ENCODE measurements at regions not wholly inside any gene's neighbourhood (a gene's known extent, or its start where the extent isn't known, plus 50 kb on each side); places are given as distances from the start of the nearest gene placed in this dataset.

GRCh38 chr13:86087244-86087643, 288.0 kb upstream of the SLITRK6 start:
- no peak overlapping the region for H3K27ac Mint-ChIP-seq

GRCh38 chr13:86085890-86086289, 286.7 kb upstream of the SLITRK6 start:
- H3K27me3 Mint-ChIP-seq = no peaks in the 10 kb centered on the region
- no peaks in the 10 kb centered on the region for H3K36me3 Mint-ChIP-seq
- no peak overlapping the region for H3K4me3 Mint-ChIP-seq
- no peak for ATAC-seq
- no peak overlapping the region for H3K27ac Mint-ChIP-seq
- no peaks in the 10 kb centered on the region for H3K9me3 Mint-ChIP-seq
- no peaks in the 10 kb centered on the region for H3K4me1 Mint-ChIP-seq

More at GRCh38 chr13:86087244-86087643, 288.0 kb upstream of the SLITRK6 start:
- Mint-ChIP-seq H3K36me3 (no peaks in the 10 kb centered on the region), H3K9me3 (peaks cover 2% of the 10 kb centered on the region), H3K4me3 (no peak overlapping the region), H3K27me3 (no peaks in the 10 kb centered on the region), H3K4me1 (no peaks in the 10 kb centered on the region)
- no peak for ATAC-seq

GRCh38 chr13:86082121-86082520, 282.9 kb upstream of the SLITRK6 start:
- H3K4me3 Mint-ChIP-seq = no peak overlapping the region
- H3K36me3 Mint-ChIP-seq = no peaks in the 10 kb centered on the region
- H3K27ac Mint-ChIP-seq = no peak overlapping the region
- H3K4me1 Mint-ChIP-seq = no peaks in the 10 kb centered on the region
- H3K27me3 Mint-ChIP-seq = no peaks in the 10 kb centered on the region
- no peak for ATAC-seq
- no peaks in the 10 kb centered on the region for H3K9me3 Mint-ChIP-seq

GRCh38 chr13:86080340-86080995, 281.2 kb upstream of the SLITRK6 start:
- peaks cover 3% of the 10 kb centered on the region for H3K9me3 Mint-ChIP-seq
- H3K4me3 Mint-ChIP-seq = no peak overlapping the region
- H3K36me3 Mint-ChIP-seq = no peaks in the 10 kb centered on the region
- H3K27me3 Mint-ChIP-seq = no peaks in the 10 kb centered on the region
- ATAC-seq = no peak
- no peak overlapping the region for H3K27ac Mint-ChIP-seq
- H3K4me1 Mint-ChIP-seq = no peaks in the 10 kb centered on the region

GRCh38 chr13:86066611-86067365, 267.6 kb upstream of the SLITRK6 start:
- no peaks in the 10 kb centered on the region for H3K27me3 Mint-ChIP-seq
- H3K27ac Mint-ChIP-seq = no peak overlapping the region
- no peaks in the 10 kb centered on the region for H3K36me3 Mint-ChIP-seq
- ATAC-seq = no peak
- peaks cover 12% of the 10 kb centered on the region for H3K9me3 Mint-ChIP-seq
- no peak overlapping the region for H3K4me3 Mint-ChIP-seq
- H3K4me1 Mint-ChIP-seq = no peaks in the 10 kb centered on the region

- Mint-ChIP-seq H3K36me3 (no peaks in the 10 kb centered on the region), H3K4me1 (no peaks in the 10 kb centered on the region), H3K27ac (no peak overlapping the region), H3K4me3 (no peak overlapping the region), H3K27me3 (no peaks in the 10 kb centered on the region), H3K9me3 (peaks cover 7% of the 10 kb centered on the region)
- no peak for ATAC-seq
Measured at GRCh38 chr13:86052141-86052540, 252.9 kb upstream of the SLITRK6 start.

- no peak overlapping the region for H3K4me3 Mint-ChIP-seq
- H3K36me3 Mint-ChIP-seq = no peaks in the 10 kb centered on the region
- peaks cover 7% of the 10 kb centered on the region for H3K9me3 Mint-ChIP-seq
- no peaks in the 10 kb centered on the region for H3K4me1 Mint-ChIP-seq
- no peak for ATAC-seq
- no peak overlapping the region for H3K27ac Mint-ChIP-seq
- no peaks in the 10 kb centered on the region for H3K27me3 Mint-ChIP-seq
Measured at GRCh38 chr13:86051134-86052103, 252.2 kb upstream of the SLITRK6 start.

GRCh38 chr13:86038490-86038889, 239.3 kb upstream of the SLITRK6 start:
- Mint-ChIP-seq H3K27ac (no peak overlapping the region), H3K36me3 (no peaks in the 10 kb centered on the region), H3K9me3 (peaks cover under 1% of the 10 kb centered on the region), H3K27me3 (no peaks in the 10 kb centered on the region), H3K4me3 (no peak overlapping the region), H3K4me1 (no peaks in the 10 kb centered on the region)
- no peak for ATAC-seq

GRCh38 chr13:86020351-86021002, 221.3 kb upstream of the SLITRK6 start:
- Mint-ChIP-seq H3K4me3 (no peak overlapping the region), H3K9me3 (peaks cover 3% of the 10 kb centered on the region), H3K4me1 (no peaks in the 10 kb centered on the region), H3K36me3 (no peaks in the 10 kb centered on the region), H3K27me3 (no peaks in the 10 kb centered on the region), H3K27ac (no peak overlapping the region)
- no peak for ATAC-seq

GRCh38 chr13:86006317-86006716, 207.1 kb upstream of the SLITRK6 start:
- H3K36me3 Mint-ChIP-seq = no peaks in the 10 kb centered on the region
- H3K27ac Mint-ChIP-seq = no peak overlapping the region
- H3K4me1 Mint-ChIP-seq = no peaks in the 10 kb centered on the region
- H3K4me3 Mint-ChIP-seq = no peak overlapping the region
- ATAC-seq = no peak
- H3K9me3 Mint-ChIP-seq = peaks cover 3% of the 10 kb centered on the region
- H3K27me3 Mint-ChIP-seq = no peaks in the 10 kb centered on the region

- Mint-ChIP-seq H3K9me3 (no peaks in the 10 kb centered on the region), H3K36me3 (no peaks in the 10 kb centered on the region), H3K4me3 (no peak overlapping the region), H3K27me3 (no peaks in the 10 kb centered on the region), H3K4me1 (no peaks in the 10 kb centered on the region), H3K27ac (no peak overlapping the region)
- ATAC-seq = no peak
Measured at GRCh38 chr13:86003029-86003428, 203.8 kb upstream of the SLITRK6 start.

GRCh38 chr13:86000546-86000945, 201.3 kb upstream of the SLITRK6 start:
- no peak overlapping the region for H3K27ac Mint-ChIP-seq
- ATAC-seq = no peak
- H3K4me3 Mint-ChIP-seq = no peak overlapping the region
- no peaks in the 10 kb centered on the region for H3K27me3 Mint-ChIP-seq
- H3K9me3 Mint-ChIP-seq = no peaks in the 10 kb centered on the region
- H3K4me1 Mint-ChIP-seq = no peaks in the 10 kb centered on the region
- H3K36me3 Mint-ChIP-seq = no peaks in the 10 kb centered on the region

GRCh38 chr13:85997587-85997986, 198.4 kb upstream of the SLITRK6 start:
- no peak for ATAC-seq
- Mint-ChIP-seq H3K4me3 (no peak overlapping the region), H3K27me3 (no peaks in the 10 kb centered on the region), H3K27ac (no peak overlapping the region), H3K9me3 (no peaks in the 10 kb centered on the region), H3K4me1 (no peaks in the 10 kb centered on the region), H3K36me3 (no peaks in the 10 kb centered on the region)

- H3K27ac Mint-ChIP-seq = no peak overlapping the region
- no peaks in the 10 kb centered on the region for H3K9me3 Mint-ChIP-seq
- ATAC-seq = no peak
- H3K27me3 Mint-ChIP-seq = no peaks in the 10 kb centered on the region
- no peak overlapping the region for H3K4me3 Mint-ChIP-seq
- H3K36me3 Mint-ChIP-seq = no peaks in the 10 kb centered on the region
- H3K4me1 Mint-ChIP-seq = no peaks in the 10 kb centered on the region
Measured at GRCh38 chr13:85995788-85996418, 196.7 kb upstream of the SLITRK6 start.

Data from stimulated activated memory B cell treated with anti-CD40 and anti-IgM and Interleukin-4, amounts not matched to agents 10 μg/mL and 1 μg/mL and 100 μg/mL, for 72 hours (primary cell).